Endothelial cell of umbilical vein (primary cell): ENCODE measurements at regions not wholly inside any gene's neighbourhood (a gene's known extent, or its start where the extent isn't known, plus 50 kb on each side); places are given as distances from the start of the nearest gene placed in this dataset.

ENCODE experiments used
- BruUV-seq: library from RNA; stranded (reverse); fragments of 400-500 nt; replicated peaks from 2 replicates; lab custom pipeline; 2021; lab: Mats Ljungman, UMichigan
- CTCF ChIA-PET: fragments of 300-600, 350-600 bp; sonication (Branson Sonifier 250); formaldehyde crosslinking; loops from one replicate; lab custom pipeline; 2021; ENCODE audit warnings: antibody characterized with exemption, inconsistent platforms; lab: Charles Lee
- POLR2A ChIA-PET: fragments of 300-600, 350-600 bp; sonication (Branson Sonifier 250); formaldehyde crosslinking; loops from one replicate; lab custom pipeline; 2021; ENCODE audit warnings: antibody characterized with exemption, inconsistent platforms; lab: Charles Lee
- DNase-seq: peaks from one replicate; pipeline ENCODE4 v3.0.0-alpha.2; 2011; ENCODE audit warnings: low read depth, low spot score
- FAIRE-seq: peaks from 2 replicates; lab custom pipeline; 2011; peaks lifted over from hg19 to GRCh38; lab: Jason Lieb, UNC
- H2AFZ ChIP-seq: 2 replicates; pipeline ENCODE4 v1.6.0; 2012; ENCODE audit warnings: low read depth, low read length, control low read depth, inconsistent platforms
- H3K27ac ChIP-seq: 2 replicates; pipeline ENCODE4 v1.5.1; 2011; ENCODE audit warnings: low read depth, mild to moderate bottlenecking, control low read depth, low read length, moderate library complexity; ENCODE audit not compliant: insufficient read depth
- H3K27me3 ChIP-seq, 2 experiments: 2 replicates each; pipeline versions ENCODE4 v1.6.0 to v1.6.1; 2011; ENCODE audit warnings: low read length in 2 of 2, mixed read lengths in 1 of 2; ENCODE audit not compliant: control insufficient read depth in 2 of 2, insufficient read depth in 2 of 2
- H3K36me3 ChIP-seq, 2 experiments: 2 replicates in 1 of 2; 3 replicates in 1 of 2; pipeline ENCODE4 v1.5.1; 2011; ENCODE audit warnings: low read length in 2 of 2, mild to moderate bottlenecking in 1 of 2, moderate library complexity in 1 of 2; ENCODE audit not compliant: control insufficient read depth in 2 of 2, insufficient read depth in 2 of 2; ENCODE audit errors: extremely low read depth in 1 of 2
- H3K4me1 ChIP-seq: 3 replicates; pipeline ENCODE4 v1.5.1; 2011; ENCODE audit warnings: mild to moderate bottlenecking, low read length; ENCODE audit not compliant: control insufficient read depth, insufficient read depth; ENCODE audit errors: extremely low read depth
- H3K4me2 ChIP-seq: 2 replicates; pipeline ENCODE4 v1.6.1; 2011; ENCODE audit warnings: low read length, control low read depth, mixed read lengths; ENCODE audit not compliant: insufficient read depth
- H3K4me3 ChIP-seq, 3 experiments: fragments of 200-600 bp in 1 of 3; sonication (generic), shearing (Covaris generic) in 1 of 3; replicated peaks in 1 of 3; 2 replicates each; pipeline ENCODE4 v1.5.1; 2011 to 2016; ENCODE audit warnings: control low read depth in 3 of 3, low read length in 3 of 3, mild to moderate bottlenecking in 2 of 3, inconsistent platforms in 1 of 3, low read depth in 1 of 3, moderate library complexity in 1 of 3; ENCODE audit not compliant: insufficient read depth in 1 of 3
- H3K79me2 ChIP-seq: 2 replicates; pipeline ENCODE4 v1.6.0; 2012; ENCODE audit warnings: low read length, inconsistent platforms; ENCODE audit not compliant: control insufficient read depth, insufficient read depth
- H3K9ac ChIP-seq: replicated peaks from 2 replicates; pipeline ENCODE3; 2011; ENCODE audit warnings: low read length, control low read depth; ENCODE audit not compliant: insufficient read depth; ENCODE audit errors: extremely low read depth
- H3K9me1 ChIP-seq: replicated peaks from 3 replicates; pipeline ENCODE4 v1.6.0; 2011; ENCODE audit warnings: mild to moderate bottlenecking, low read length; ENCODE audit not compliant: control insufficient read depth, insufficient read depth; ENCODE audit errors: extremely low read depth
- H3K9me3 ChIP-seq: replicated peaks from 2 replicates; pipeline ENCODE4 v1.5.1; 2012; ENCODE audit warnings: low read length, inconsistent platforms; ENCODE audit not compliant: control insufficient read depth, insufficient read depth
- H4K20me1 ChIP-seq: replicated peaks from 2 replicates; pipeline ENCODE3; 2011; ENCODE audit warnings: mild to moderate bottlenecking, low read length; ENCODE audit not compliant: control insufficient read depth, insufficient read depth; ENCODE audit errors: extremely low read depth
- CTCF ChIP-seq, 2 donors: IDR thresholded peaks; 1 replicate in 1 of 2; 2 replicates in 1 of 2; pipeline ENCODE4 v1.5.1; 2011; ENCODE audit warnings: low read length in 2 of 2, mild to moderate bottlenecking in 2 of 2, moderate library complexity in 2 of 2, control low read depth in 1 of 2, inconsistent platforms in 1 of 2, low read depth in 1 of 2; ENCODE audit not compliant: insufficient read depth in 1 of 2; ENCODE audit errors: extremely low read depth in 1 of 2
- EZH2 ChIP-seq: IDR thresholded peaks from 2 replicates; pipeline ENCODE4 v1.6.1; 2012; ENCODE audit warnings: borderline replicate concordance, low read depth, mild to moderate bottlenecking, moderate library complexity, low read length, inconsistent platforms; ENCODE audit not compliant: severe bottlenecking
- FOS ChIP-seq: IDR thresholded peaks from 2 replicates; pipeline ENCODE4 v1.6.1; 2011; ENCODE audit warnings: mild to moderate bottlenecking, low read length, moderate library complexity, borderline replicate concordance; ENCODE audit not compliant: insufficient read depth
- GATA2 ChIP-seq: IDR thresholded peaks from 2 replicates; pipeline ENCODE4 v1.7.0; 2011; ENCODE audit warnings: low read depth, mild to moderate bottlenecking, moderate library complexity, mixed read lengths, low read length; ENCODE audit not compliant: insufficient read length, insufficient read depth
- JUN ChIP-seq: IDR thresholded peaks from 2 replicates; pipeline ENCODE4 v1.6.1; 2011; ENCODE audit warnings: borderline replicate concordance, low read depth; ENCODE audit not compliant: insufficient read length, insufficient read depth
- MYC ChIP-seq: IDR thresholded peaks from one replicate; pipeline ENCODE4 v1.6.1; 2011; ENCODE audit warnings: mild to moderate bottlenecking, low read depth, low read length
- POLR2A ChIP-seq: IDR thresholded peaks from 2 replicates; pipeline ENCODE4 v1.6.1; 2012; ENCODE audit warnings: low read depth, mild to moderate bottlenecking, control low read depth, low read length
- POLR2AphosphoS5 ChIP-seq: IDR thresholded peaks from 2 replicates; pipeline ENCODE4 v1.6.1; 2012; ENCODE audit warnings: low read depth, mild to moderate bottlenecking, control low read depth, low read length, moderate library complexity; ENCODE audit not compliant: insufficient read depth
- dilution Hi-C: fragments of 300-500 bp; cut with MboI; formaldehyde crosslinking; loops from one replicate; pipeline ENCODE4 v1.15.0; 2019; ENCODE audit warnings: low sequenced_read_pairs; ENCODE audit not compliant: extremely low pct_ligation_motif_present
- intact Hi-C: fragments of 100-400 bp; cut with micrococcal nuclease; formaldehyde crosslinking; loops from one replicate; pipeline ENCODE4 v1.10.0; 2022
- TF ChIP-seq, protein P1 (sequence below): IDR thresholded peaks from 2 replicates; pipeline ENCODE4 v1.6.1; 2011; ENCODE audit not compliant: insufficient read depth, insufficient read length

DNA sequence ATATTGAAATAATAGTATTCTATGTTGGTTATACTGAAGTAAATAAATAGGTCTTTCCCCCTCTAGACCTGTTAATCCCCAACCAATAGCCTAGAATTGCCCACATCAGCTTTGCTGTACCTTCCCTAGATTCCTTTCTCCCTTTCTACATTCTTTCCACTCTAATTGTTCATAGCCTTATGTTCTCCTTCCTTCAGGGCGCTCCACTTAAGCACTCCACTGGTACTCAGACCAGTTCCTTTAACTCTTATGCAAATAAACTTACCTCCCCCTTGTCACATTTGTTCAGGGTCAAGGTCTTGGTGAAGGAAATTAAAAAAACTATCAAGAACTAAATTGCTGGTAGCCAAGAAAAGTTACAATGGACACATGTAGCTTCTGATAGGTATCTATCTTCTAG, 294.8 kb downstream of the UTP18 start:
- Histone ChIP-seq H4K20me1 (no peaks in the 10 kb centered on the region), H3K9me1 (no peaks in the 10 kb centered on the region), H3K9ac (no peak overlapping the region), H3K27ac (no peak overlapping the region), H3K79me2 (no peaks in the 10 kb centered on the region), H3K4me2 (no peak overlapping the region), H3K27me3 (no peaks in the 10 kb centered on the region), H3K4me1 (no peaks in the 10 kb centered on the region), H3K36me3 (no peaks in the 10 kb centered on the region), H2AFZ (no peak overlapping the region), H3K9me3 (no peaks in the 10 kb centered on the region), H3K4me3 (no peak overlapping the region)
- DNase-seq (no peak), FAIRE-seq (no peak)
- BruUV-seq = no TSS peak
- ChIA-PET POLR2A (no interaction called here), CTCF (no interaction called here)
- no peak for TF ChIP-seq FOS
- no peak for TF ChIP-seq POLR2A
- TF ChIP-seq GATA2 = no peak
- TF ChIP-seq POLR2AphosphoS5 = no peak
- no peak for TF ChIP-seq CTCF (IDR thresholded peaks at IDR 0.05; ENCODE audit: extremely low read depth in 1 of 2, insufficient read depth in 1 of 2, low read depth in 1 of 2, low read length in 2 of 2)
- TF ChIP-seq, protein P1, sequence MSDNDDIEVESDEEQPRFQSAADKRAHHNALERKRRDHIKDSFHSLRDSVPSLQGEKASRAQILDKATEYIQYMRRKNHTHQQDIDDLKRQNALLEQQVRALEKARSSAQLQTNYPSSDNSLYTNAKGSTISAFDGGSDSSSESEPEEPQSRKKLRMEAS = no peak
- no peak for TF ChIP-seq JUN
- TF ChIP-seq EZH2 = no peak
- no peak for TF ChIP-seq MYC
- dilution Hi-C loops (no loop called here), intact Hi-C loops (no loop called here)
